ENCODE measurements at regions not wholly inside any gene's neighbourhood (a gene's known extent, or its start where the extent isn't known, plus 50 kb on each side); places are given as distances from the start of the nearest gene placed in this dataset.

- H3K27me3 ChIP-seq: no peaks in the 10 kb centered on the region
- ATAC-seq (peak in 3 of 4 donors; percentile 63 to 77 (median 72)), DNase-seq (peak; percentile 35 to 62 (median 58))
- H3K36me3 ChIP-seq: no peaks in the 10 kb centered on the region
- peak overlapping the region in 1 of 12 donors; percentile 9 for H3K4me3 ChIP-seq
- TF ChIP-seq CTCF (IDR thresholded peaks at IDR 0.05) (peak; percentile 48 to 76 (median 68)), POLR2A (IDR thresholded peaks at IDR 0.05) (no peak)
- no peak overlapping the region for H3K27ac ChIP-seq
- H3K9me3 ChIP-seq: peaks cover 0 to 8% (median 0%) of the 10 kb centered on the region in 12 donors
- 15 to 22% (median 19%) methylated on average over 13 of the region's 13 CpGs for WGBS, 4 donors
- H3K4me1 ChIP-seq: peaks cover 0 to 16% (median 0%) of the 10 kb centered on the region in 12 donors
- intact Hi-C loops (cut with DNase I): loop anchor here in 8 of 10 donors (2.0 to 10.0 kb wide), 5 partner anchors 949 to 955 kb away; no protein-coding TSS in a partner anchor
These were observed 139.4 kb downstream of the AKAIN1 start for GRCh38 chr18:5057386-5058348.

DNA sequence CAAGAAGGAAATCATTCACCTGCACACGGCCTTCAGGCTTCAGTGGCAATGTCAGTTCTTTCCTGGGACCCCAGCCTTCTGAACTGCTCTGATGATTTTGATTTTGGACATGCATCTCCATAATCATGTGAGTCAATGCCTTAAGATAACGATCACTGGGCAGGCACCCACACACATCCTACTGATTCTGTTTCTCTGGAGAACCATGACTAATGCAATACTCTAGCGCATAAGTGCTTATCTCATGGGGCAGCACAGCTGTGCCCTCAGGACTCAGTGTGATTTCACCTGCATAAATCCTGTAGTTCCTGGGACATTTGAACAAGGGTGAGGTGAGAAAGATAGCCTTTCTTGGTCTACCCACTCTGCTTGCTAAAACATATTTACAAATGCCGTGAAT is 144.6 kb downstream of the AKAIN1 start:
- no peak overlapping the region for H3K4me3 ChIP-seq
- H3K27ac ChIP-seq: no peak overlapping the region
- no peaks in the 10 kb centered on the region for H3K36me3 ChIP-seq
- intact Hi-C loops (cut with DNase I): loop anchor here in 4 of 10 donors (5.0 to 10.0 kb wide), 2 partner anchors 945 to 948 kb away; no protein-coding TSS in a partner anchor
- no peaks in the 10 kb centered on the region for H3K27me3 ChIP-seq
- no peaks in the 10 kb centered on the region for H3K4me1 ChIP-seq
- ATAC-seq (no peak), DNase-seq (no peak)
- TF ChIP-seq POLR2A (IDR thresholded peaks at IDR 0.05) (no peak), CTCF (IDR thresholded peaks at IDR 0.05) (no peak)
- H3K9me3 ChIP-seq: no peaks in the 10 kb centered on the region
- 64 to 86% (median 81%) methylated on average over 4 of the region's 4 CpGs for WGBS, 4 donors

GRCh38 chr18:5051207-5051606 is 145.8 kb downstream of the AKAIN1 start:
- intact Hi-C loops (cut with DNase I): loop anchor here in 4 of 10 donors (5.0 to 10.0 kb wide), 2 partner anchors 944 to 946 kb away; no protein-coding TSS in a partner anchor
- H3K36me3 ChIP-seq: no peaks in the 10 kb centered on the region
- TF ChIP-seq CTCF (IDR thresholded peaks at IDR 0.05) (no peak), POLR2A (IDR thresholded peaks at IDR 0.05) (no peak)
- H3K27me3 ChIP-seq: no peaks in the 10 kb centered on the region
- H3K4me3 ChIP-seq: no peak overlapping the region
- 69 to 76% (median 73%) methylated on average over 2 of the region's 2 CpGs for WGBS, 4 donors
- ATAC-seq (no peak), DNase-seq (no peak)
- no peaks in the 10 kb centered on the region for H3K9me3 ChIP-seq
- no peaks in the 10 kb centered on the region for H3K4me1 ChIP-seq
- H3K27ac ChIP-seq: no peak overlapping the region

DNA sequence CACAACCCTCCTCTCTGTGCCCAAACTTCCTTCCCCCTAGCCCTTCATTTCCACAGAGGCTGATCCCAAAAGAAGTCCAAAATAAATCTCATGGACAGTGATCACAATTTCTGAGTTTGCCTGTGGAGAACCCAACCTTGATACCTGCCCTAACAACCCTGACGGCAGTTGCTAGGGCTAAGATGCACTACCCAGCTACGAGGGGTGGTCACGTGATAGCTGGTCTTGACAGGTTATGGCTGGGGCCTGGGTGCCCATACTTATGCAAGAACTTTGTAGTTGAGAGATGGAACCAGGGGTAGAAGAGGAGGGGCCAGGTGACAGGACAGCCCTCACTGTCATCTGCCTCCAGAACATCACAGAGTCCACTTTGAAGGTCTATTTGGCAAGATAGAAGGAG is 147.9 kb downstream of the AKAIN1 start:
- DNase-seq (no peak), ATAC-seq (no peak)
- no peaks in the 10 kb centered on the region for H3K9me3 ChIP-seq
- no peak overlapping the region for H3K27ac ChIP-seq
- H3K36me3 ChIP-seq: no peaks in the 10 kb centered on the region
- 67 to 94% (median 88%) methylated on average over 3 of the region's 3 CpGs for WGBS, 4 donors
- intact Hi-C loops (cut with DNase I): no loop called here
- no peak overlapping the region for H3K4me3 ChIP-seq
- no peak for TF ChIP-seq POLR2A (IDR thresholded peaks at IDR 0.05)
- no peak for TF ChIP-seq CTCF (IDR thresholded peaks at IDR 0.05)
- no peaks in the 10 kb centered on the region for H3K4me1 ChIP-seq
- no peaks in the 10 kb centered on the region for H3K27me3 ChIP-seq
